Colonic mucosa (tissue), 4 donors: ENCODE measurements at regions not wholly inside any gene's neighbourhood (a gene's known extent, or its start where the extent isn't known, plus 50 kb on each side); places are given as distances from the start of the nearest gene placed in this dataset.
"Not testable (repeated sequence)": the region's sequence is repeated elsewhere in the genome, so short reads cannot be mapped to it uniquely, and the experiment has no call there.

Experiments
- DNase-seq: peaks from one replicate; pipeline ENCODE4 v3.0.0-alpha.2; 2020
- H3K27ac ChIP-seq: fragments of 200-600 bp; one replicate; pipeline ENCODE4 v1.8.0; 2021
- H3K27me3 ChIP-seq: fragments of 200-600 bp; one replicate; pipeline ENCODE4 v1.8.0; 2021
- H3K36me3 ChIP-seq: fragments of 200-600 bp; one replicate; pipeline ENCODE4 v1.8.0; 2021
- H3K4me1 ChIP-seq: fragments of 200-600 bp; one replicate; pipeline ENCODE4 v1.8.0; 2021; ENCODE audit warnings: mild to moderate bottlenecking
- H3K4me3 ChIP-seq: fragments of 200-600 bp; one replicate; pipeline ENCODE4 v1.8.0; 2021
- H3K9ac ChIP-seq, 2 donors: one replicate each; pipeline ENCODE4 v1.7.0; 2013; ENCODE audit warnings: control low read depth in 2 of 2, low read depth in 2 of 2, low read length in 2 of 2
- H3K9me3 ChIP-seq: fragments of 200-600 bp; one replicate; pipeline ENCODE4 v1.8.0; 2021
- intact Hi-C: fragments of 100-400 bp; cut with DNase I; formaldehyde crosslinking; loops from one replicate; pipeline ENCODE4 v1.14.1; 2022
- TF ChIP-seq, protein P1 (sequence below): fragments of 200-600 bp; IDR thresholded peaks from one replicate; pipeline ENCODE4 v1.8.0; 2022; ENCODE audit warnings: antibody characterized with exemption, mild to moderate bottlenecking
- donor health status: healthy.
- donor health status: DM: no; HTN: no; CAD: no.
- donor health status: DM: no; HTN: no; CAD: no.

DNA sequence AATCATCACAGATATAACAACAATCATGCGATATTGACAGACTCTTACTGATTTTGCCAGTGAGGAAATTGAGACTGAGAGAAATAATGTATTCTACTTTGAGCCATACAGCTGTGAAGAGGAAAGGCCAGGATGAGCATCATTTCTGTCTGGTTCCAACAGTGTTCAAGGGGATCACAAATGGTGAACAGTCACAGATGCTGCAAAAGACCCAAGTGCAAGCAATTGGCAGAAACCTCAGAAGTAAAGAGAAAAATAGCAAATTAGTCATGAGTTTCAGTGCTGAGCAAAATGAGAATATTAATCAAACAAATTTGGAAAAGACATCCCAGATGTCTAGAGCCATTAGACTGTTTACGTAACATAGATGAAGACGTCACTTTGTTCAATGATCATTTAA is 114.1 kb downstream of the RAB38 start:
- no peaks in the 10 kb centered on the region for H3K9me3 ChIP-seq
- no peak for DNase-seq
- no peaks in the 10 kb centered on the region for H3K36me3 ChIP-seq
- intact Hi-C loops = no loop called here
- no peak overlapping the region for H3K4me3 ChIP-seq
- H3K4me1 ChIP-seq = no peaks in the 10 kb centered on the region
- no peak overlapping the region for H3K27ac ChIP-seq
- H3K27me3 ChIP-seq = no peaks in the 10 kb centered on the region
- no peak overlapping the region for H3K9ac ChIP-seq
- TF ChIP-seq, protein P1, sequence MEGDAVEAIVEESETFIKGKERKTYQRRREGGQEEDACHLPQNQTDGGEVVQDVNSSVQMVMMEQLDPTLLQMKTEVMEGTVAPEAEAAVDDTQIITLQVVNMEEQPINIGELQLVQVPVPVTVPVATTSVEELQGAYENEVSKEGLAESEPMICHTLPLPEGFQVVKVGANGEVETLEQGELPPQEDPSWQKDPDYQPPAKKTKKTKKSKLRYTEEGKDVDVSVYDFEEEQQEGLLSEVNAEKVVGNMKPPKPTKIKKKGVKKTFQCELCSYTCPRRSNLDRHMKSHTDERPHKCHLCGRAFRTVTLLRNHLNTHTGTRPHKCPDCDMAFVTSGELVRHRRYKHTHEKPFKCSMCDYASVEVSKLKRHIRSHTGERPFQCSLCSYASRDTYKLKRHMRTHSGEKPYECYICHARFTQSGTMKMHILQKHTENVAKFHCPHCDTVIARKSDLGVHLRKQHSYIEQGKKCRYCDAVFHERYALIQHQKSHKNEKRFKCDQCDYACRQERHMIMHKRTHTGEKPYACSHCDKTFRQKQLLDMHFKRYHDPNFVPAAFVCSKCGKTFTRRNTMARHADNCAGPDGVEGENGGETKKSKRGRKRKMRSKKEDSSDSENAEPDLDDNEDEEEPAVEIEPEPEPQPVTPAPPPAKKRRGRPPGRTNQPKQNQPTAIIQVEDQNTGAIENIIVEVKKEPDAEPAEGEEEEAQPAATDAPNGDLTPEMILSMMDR = no peak

DNA sequence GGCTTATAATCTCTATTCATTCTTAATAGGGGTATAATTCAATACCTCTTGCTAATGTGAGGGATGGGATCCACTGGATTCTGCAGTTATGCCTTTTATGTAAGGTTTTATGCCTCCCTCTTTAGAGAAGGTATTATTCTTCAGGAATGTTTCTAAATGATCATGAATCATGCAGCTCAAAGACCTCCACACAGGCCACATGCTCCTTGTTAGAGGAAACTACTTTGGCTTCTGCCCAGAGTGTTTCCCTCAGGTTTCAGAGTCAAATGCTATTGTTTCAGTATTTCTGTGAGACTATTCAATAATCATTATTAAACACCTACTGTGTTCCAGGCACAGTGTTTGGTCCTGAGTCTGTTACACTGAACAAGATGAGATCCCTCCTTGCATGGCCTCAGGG is 115.9 kb downstream of the RAB38 start:
- Histone ChIP-seq H3K9me3 (no peaks in the 10 kb centered on the region), H3K4me3 (no peak overlapping the region), H3K36me3 (no peaks in the 10 kb centered on the region), H3K27me3 (no peaks in the 10 kb centered on the region), H3K4me1 (no peaks in the 10 kb centered on the region), H3K9ac (no peak overlapping the region), H3K27ac (no peak overlapping the region)
- no peak for DNase-seq
- intact Hi-C loops = no loop called here
- TF ChIP-seq, protein P1 = no peak

DNA sequence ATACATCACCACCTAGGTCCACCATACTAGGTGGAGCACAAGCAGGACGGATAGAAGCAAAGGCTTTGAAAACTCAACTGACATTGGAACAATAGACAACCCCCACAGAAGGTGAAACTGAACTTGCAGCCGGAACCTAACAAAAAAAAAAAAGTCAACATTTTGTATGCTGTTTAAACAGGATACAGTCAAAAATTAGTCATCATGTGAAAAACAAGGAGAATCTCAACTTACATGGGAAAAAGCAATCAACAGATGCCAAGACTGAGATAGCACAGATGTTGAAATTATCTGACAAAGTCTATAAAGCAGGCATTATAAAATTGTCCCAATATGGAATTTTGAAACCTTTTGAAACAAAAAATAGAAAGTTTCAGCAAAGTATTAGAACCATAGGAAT is 123.8 kb downstream of the RAB38 start:
- TF ChIP-seq, protein P1 = no peak
- Histone ChIP-seq H3K27me3 (no peaks in the 10 kb centered on the region), H3K36me3 (no peaks in the 10 kb centered on the region), H3K4me3 (no peak overlapping the region), H3K4me1 (no peaks in the 10 kb centered on the region), H3K9ac (no peak overlapping the region), H3K27ac (no peak overlapping the region), H3K9me3 (no peaks in the 10 kb centered on the region)
- no peak for DNase-seq
- intact Hi-C loops = no loop called here

DNA sequence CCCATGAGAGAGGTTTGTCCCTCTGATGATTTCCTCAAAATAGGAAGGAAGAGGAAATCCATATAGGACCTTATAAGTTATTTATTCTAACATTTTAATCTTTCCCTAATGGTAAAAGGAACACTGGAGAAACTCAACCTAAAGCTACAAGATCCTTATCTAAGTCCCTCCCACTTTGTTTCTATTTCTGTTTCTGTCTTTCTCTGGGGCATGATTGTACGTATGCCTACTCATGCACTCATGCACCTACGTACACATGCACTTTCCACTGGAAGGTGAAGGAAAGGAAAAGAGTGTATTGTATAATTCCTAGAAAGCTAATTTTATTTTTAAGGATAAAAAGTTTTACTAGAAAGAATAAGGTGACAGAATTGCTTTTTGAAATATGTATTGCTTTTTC is 125.0 kb downstream of the RAB38 start:
- TF ChIP-seq, protein P1 = no peak
- Histone ChIP-seq H3K9me3 (no peaks in the 10 kb centered on the region), H3K4me3 (no peak overlapping the region), H3K27ac (no peak overlapping the region), H3K9ac (no peak overlapping the region), H3K36me3 (no peaks in the 10 kb centered on the region), H3K27me3 (no peaks in the 10 kb centered on the region), H3K4me1 (no peaks in the 10 kb centered on the region)
- no peak for DNase-seq
- intact Hi-C loops = no loop called here

DNA sequence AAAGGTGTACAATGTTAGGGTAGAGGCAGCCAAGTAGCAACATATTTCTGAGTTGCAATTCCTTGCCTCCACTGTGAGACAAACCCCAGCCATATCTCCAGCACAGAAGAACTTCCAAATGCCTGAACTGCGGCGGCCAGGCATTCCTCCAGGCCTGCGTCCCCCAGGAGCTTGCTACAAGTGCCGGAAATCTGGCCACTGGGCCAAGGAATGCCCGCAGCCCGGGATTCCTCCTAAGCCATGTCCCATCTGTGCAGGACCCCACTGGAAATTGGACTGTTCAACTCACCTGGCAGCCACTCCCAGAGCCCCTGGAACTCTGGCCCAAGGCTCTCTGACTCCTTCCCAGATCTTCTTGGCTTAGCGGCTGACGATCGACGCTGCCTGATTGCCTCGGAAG is 130.0 kb downstream of the RAB38 start:
- H3K36me3 ChIP-seq, intact Hi-C loops, H3K4me1 ChIP-seq, H3K9me3 ChIP-seq, DNase-seq, H3K27ac ChIP-seq, H3K27me3 ChIP-seq, H3K9ac ChIP-seq, H3K4me3 ChIP-seq: not testable (repeated sequence)

DNA sequence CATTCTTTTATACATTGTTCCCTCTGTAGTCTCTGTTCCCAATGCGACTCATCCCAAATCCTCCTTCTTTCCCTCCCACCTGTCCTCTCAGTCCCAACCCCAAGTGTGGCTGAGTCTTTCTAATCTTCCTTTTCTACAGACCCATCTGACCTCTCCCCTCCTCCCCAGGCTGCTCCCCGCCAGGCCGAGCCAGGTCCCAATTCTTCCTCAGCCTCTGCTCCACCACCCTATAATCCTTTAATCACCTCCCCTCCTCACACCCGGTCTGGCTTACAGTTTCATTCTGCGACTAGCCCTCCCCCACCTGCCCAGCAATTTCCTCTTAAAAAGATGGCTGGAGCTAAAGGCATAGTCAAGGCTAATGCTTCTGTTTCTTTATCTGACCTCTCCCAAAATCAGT is 130.6 kb downstream of the RAB38 start:
- intact Hi-C loops, H3K9ac ChIP-seq, H3K27me3 ChIP-seq, H3K9me3 ChIP-seq, H3K27ac ChIP-seq, DNase-seq, H3K4me1 ChIP-seq, H3K36me3 ChIP-seq, H3K4me3 ChIP-seq: not testable (repeated sequence)

DNA sequence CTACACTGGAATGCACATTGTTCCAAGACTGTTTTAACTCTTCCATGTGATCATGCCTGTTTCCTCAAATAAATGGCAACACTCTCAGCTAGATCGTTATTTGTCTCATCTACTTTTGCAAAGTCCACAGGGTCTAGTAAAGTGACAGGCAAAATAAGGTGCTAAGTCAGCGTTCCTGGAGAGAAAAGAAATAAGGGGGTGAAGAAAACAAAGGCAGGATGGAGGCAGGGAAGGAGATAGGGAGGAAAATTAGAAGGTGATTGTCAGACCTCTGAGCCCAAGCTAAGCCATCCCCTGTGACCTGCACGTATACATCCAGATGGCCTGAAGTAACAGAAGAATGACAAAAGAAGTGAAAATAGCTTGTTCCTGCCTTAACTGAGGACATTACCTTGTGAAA is 132.1 kb downstream of the RAB38 start:
- no peaks in the 10 kb centered on the region for H3K4me1 ChIP-seq
- no peaks in the 10 kb centered on the region for H3K27me3 ChIP-seq
- no peaks in the 10 kb centered on the region for H3K9me3 ChIP-seq
- H3K36me3 ChIP-seq = no peaks in the 10 kb centered on the region
- H3K4me3 ChIP-seq = no peak overlapping the region
- intact Hi-C loops = no loop called here
- H3K27ac ChIP-seq = no peak overlapping the region
- TF ChIP-seq, protein P1 = no peak
- no peak for DNase-seq
- no peak overlapping the region for H3K9ac ChIP-seq
